ENCODE measurements at regions not wholly inside any gene's neighbourhood (a gene's known extent, or its start where the extent isn't known, plus 50 kb on each side); places are given as distances from the start of the nearest gene placed in this dataset.

- no peak for DNase-seq (ENCODE audit: low read depth)
These were observed 651.0 kb downstream of the NR2F1-AS1 start for GRCh38 chr5:92930057-92930456.

- DNase-seq (ENCODE audit: low read depth), result no peak
These were observed 653.7 kb downstream of the NR2F1-AS1 start for GRCh38 chr5:92927291-92927778.

- no peak for DNase-seq (ENCODE audit: low read depth)
These were observed 657.1 kb downstream of the NR2F1-AS1 start for GRCh38 chr5:92923885-92924284.

GRCh38 chr5:92922231-92922967 is 658.6 kb downstream of the NR2F1-AS1 start:
- no peak for DNase-seq (ENCODE audit: low read depth)

DNA sequence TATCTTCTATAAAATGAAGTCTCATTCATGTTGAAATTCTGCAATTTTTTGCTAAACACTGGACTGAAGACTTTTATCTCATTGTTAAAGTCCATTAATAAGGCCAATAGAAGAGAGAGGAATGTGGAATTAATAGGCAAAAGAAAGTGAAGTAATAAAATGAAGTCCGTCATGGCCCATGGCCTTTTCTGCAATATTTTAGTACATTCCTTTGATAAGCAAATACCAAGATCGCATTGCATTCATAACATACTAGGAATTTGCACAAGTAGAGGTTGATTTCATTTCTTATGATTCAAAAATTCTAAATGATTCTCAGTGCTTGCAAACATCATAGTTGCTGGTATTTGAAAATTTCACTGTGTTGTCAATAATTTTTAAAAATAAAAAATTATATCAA is 664.0 kb downstream of the NR2F1-AS1 start:
- DNase-seq (ENCODE audit: low read depth), result peak; percentile 23

DNA sequence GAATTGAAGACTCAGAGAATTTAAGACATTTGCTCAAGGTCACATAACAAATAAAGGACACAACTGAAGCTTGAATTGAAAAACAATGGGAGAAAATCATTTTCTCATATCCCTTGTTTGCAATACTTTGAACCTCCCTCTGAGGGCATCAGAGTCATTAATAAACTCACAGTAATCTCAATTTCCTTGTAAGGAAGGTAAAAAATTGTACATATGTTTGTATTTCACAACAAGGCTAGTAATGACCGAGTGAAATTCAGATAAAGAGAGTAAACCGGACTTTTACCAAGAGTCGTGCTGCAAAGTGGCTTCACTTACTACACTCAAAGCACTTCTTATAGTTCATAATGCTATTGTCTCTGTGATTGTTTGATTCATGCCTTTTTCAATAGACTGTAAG is 665.0 kb downstream of the NR2F1-AS1 start:
- DNase-seq (ENCODE audit: low read depth), result no peak

GRCh38 chr5:92912283-92912682 is 668.7 kb downstream of the NR2F1-AS1 start:
- DNase-seq (ENCODE audit: low read depth), result no peak

DNA sequence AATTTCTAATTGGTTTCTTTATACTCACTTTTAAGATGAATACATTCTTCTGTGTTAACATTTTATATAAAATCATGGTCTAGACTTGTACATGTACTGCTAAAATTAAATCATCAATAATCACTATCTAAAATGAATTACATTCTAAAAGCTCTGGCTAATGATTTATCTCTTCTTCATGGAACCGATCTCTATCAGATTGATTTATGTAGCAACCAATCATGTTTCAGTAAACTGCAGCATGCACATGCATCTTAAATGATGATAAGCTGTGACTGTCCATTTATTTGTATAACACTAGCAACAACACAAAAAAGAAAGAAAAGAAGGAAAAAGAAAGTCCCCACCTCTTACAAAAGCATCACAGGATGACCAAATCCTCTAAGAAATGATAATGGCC is 669.2 kb downstream of the NR2F1-AS1 start:
- no peak for DNase-seq (ENCODE audit: low read depth)

- no peak for DNase-seq (ENCODE audit: low read depth)
These were observed 669.7 kb downstream of the NR2F1-AS1 start for GRCh38 chr5:92911293-92911692.

DNA sequence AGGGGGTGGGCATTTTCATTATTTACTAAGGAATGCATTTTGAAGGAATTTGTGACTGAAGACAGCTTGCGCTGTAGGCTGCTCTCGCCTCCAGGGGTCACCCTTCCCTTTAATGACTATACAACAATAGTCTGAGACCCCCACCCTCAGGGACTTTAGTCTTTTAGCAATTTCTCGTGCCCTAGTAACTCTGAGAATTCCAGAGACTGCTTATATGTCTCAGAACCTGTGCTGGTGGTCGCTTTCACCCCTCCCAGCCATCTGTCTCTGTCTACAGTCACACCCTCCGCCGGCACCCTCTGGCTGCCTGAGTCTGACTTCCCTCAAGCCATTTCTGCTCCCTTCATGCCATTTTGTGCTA is 671.4 kb downstream of the NR2F1-AS1 start:
- DNase-seq (ENCODE audit: low read depth), result no peak

GRCh38 chr5:92908952-92909601 is 671.9 kb downstream of the NR2F1-AS1 start:
- no peak for DNase-seq (ENCODE audit: low read depth)

GRCh38 chr5:92907938-92908606 is 672.9 kb downstream of the NR2F1-AS1 start:
- DNase-seq (ENCODE audit: low read depth), result no peak

GRCh38 chr5:92906798-92907376 is 674.1 kb downstream of the NR2F1-AS1 start:
- no peak for DNase-seq (ENCODE audit: low read depth)

- DNase-seq (ENCODE audit: low read depth), result no peak
These were observed 677.0 kb downstream of the NR2F1-AS1 start for GRCh38 chr5:92904021-92904420.

DNA sequence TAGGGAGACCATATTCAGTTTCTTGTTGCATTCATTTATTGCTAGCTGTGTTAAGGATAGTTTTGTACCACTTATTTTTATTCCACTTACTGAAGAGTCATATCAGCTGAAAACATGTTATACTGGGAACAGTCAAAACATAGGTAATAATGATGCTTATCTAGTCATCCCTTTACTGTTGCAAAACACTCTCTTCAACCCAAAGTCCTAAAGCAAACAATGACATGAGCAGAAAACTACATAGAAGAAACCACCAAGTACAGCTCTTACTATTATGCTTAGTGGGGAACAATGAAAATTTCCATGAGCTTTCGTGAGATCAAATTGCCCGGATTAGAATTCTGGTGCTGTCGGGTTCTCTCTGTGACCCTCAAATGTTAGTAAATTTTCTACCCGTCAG is 681.4 kb downstream of the NR2F1-AS1 start:
- no peak for DNase-seq (ENCODE audit: low read depth)

DNA sequence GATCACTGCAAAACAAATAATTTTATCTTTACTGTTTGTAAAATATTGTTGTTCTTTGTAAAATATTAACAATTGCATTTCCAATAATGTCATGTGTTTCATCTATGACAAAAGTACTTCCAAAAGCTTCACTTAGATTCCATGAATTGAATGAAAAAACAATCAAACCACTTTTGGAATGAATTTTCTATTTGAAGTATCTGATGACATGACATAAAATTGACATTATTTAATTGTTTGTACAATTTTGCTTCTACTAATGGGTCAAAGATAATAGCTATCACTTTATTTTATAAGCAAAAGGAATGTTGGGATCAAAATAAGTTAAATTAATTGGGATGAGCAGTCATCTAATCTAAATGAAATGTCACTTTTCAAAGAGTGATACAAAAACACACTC is 684.3 kb downstream of the NR2F1-AS1 start:
- DNase-seq (ENCODE audit: low read depth), result no peak

DNA sequence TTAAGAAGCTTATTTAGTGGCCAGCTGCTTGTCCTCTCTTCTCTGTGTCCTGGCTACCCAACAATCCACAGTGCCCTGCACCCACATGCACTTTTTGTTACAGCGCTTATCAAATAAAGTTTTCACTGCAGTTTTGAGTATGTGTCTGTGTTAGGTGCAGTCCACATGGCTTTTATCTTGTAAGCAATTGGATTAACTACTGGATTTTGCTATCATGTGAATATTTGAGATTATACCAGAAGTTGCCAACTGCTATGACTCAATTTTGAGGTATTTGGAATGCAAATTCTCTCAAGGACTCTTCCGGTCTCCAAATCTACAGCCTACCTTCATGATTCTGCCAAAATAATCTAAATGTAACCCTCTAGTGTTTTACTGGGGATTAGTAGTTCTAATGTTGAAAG is 690.2 kb downstream of the NR2F1-AS1 start:
- peak; percentile 54 for DNase-seq (ENCODE audit: low read depth)

- no peak for DNase-seq (ENCODE audit: low read depth)
These were observed 691.9 kb downstream of the NR2F1-AS1 start for GRCh38 chr5:92889140-92889539.

DNA sequence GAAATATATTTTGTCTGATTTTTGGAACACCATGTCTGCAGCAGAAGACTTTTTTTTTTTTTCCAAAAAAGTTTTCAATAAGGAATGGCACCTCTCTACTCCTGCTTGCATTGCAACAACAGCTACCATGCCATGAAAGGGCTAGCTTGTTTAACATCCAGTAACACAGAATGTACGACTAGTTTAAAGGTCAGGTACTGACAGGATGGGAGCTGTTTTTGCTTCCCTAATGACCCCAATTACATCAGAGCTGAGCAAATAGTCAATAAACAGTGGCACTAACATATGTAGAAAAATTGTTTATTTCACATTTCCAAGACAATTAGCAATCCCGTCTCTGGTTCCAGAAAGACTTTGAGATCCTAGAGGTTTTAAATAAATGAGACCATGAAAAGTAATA is 693.8 kb downstream of the NR2F1-AS1 start:
- DNase-seq (ENCODE audit: low read depth), result no peak

- no peak for DNase-seq (ENCODE audit: low read depth)
These were observed 694.3 kb downstream of the NR2F1-AS1 start for GRCh38 chr5:92886751-92887150.

DNA sequence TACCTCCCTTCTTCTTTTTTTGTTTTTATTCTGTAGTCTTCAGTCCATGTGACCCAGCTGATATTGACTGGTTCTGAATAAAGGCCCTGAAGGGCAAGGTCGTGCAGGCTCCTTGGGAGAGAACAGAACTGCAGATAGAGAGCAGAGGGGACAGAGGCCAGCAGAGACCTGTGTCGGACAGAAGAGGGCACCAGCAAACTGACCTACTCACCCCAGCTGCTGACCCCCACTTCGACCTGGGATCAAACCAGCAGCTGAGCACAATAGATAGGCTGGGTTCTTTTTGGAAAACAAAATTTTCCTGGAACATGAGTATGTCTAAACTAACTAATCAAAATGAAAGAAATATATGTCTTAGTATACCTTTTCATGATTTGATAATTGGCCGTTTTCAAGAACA is 695.1 kb downstream of the NR2F1-AS1 start:
- no peak for DNase-seq (ENCODE audit: low read depth)

GRCh38 chr5:92884469-92884868 is 696.5 kb downstream of the NR2F1-AS1 start:
- DNase-seq (ENCODE audit: low read depth), result no peak

Data from HS-27A (cell line).